A673 (cell line): ENCODE measurements at regions not wholly inside any gene's neighbourhood (a gene's known extent, or its start where the extent isn't known, plus 50 kb on each side); places are given as distances from the start of the nearest gene placed in this dataset.
"Not testable (repeated sequence)": the region's sequence is repeated elsewhere in the genome, so short reads cannot be mapped to it uniquely, and the experiment has no call there.

Experiments
- BruUV-seq: library from RNA; stranded (reverse); fragments of 400-500 nt; replicated peaks from 2 replicates; lab custom pipeline; 2021; lab: Mats Ljungman, UMichigan
- CTCF ChIA-PET: fragments of 300-600 bp; sonication (Branson Sonifier 250); formaldehyde crosslinking; loops from one replicate; lab custom pipeline; 2022; ENCODE audit warnings: antibody characterized with exemption; lab: Charles Lee
- POLR2A ChIA-PET: fragments of 300-600 bp; sonication (Branson Sonifier 250); formaldehyde crosslinking; loops from one replicate; lab custom pipeline; 2022; ENCODE audit warnings: antibody characterized with exemption; ENCODE audit not compliant: low non-redundant PET; lab: Charles Lee
- DNase-seq: peaks from one replicate; pipeline ENCODE4 v3.0.0-alpha.2; 2015; ENCODE audit warnings: low spot score
- H3K27ac ChIP-seq: fragments of 200-600 bp; sonication (generic); 2 replicates; pipeline ENCODE4 v1.5.1; 2016; ENCODE audit warnings: mixed run types, low read depth, mild to moderate bottlenecking, mixed read lengths, antibody characterized with exemption, low read length; ENCODE audit not compliant: poor library complexity, severe bottlenecking
- H3K27me3 ChIP-seq: fragments of 200-600 bp; sonication (generic); replicated peaks from 2 replicates; pipeline ENCODE4 v1.6.1; 2017; ENCODE audit warnings: mixed run types, low read depth, mild to moderate bottlenecking, mixed read lengths, antibody characterized with exemption, low read length; ENCODE audit not compliant: insufficient read depth, poor library complexity
- H3K36me3 ChIP-seq: fragments of 200-600 bp; sonication (generic); 2 replicates; pipeline ENCODE4 v1.6.1; 2016; ENCODE audit warnings: mixed run types, mild to moderate bottlenecking, mixed read lengths, antibody characterized with exemption, low read length; ENCODE audit not compliant: insufficient read depth, poor library complexity, severe bottlenecking
- H3K4me1 ChIP-seq: fragments of 200-600 bp; sonication (generic); 2 replicates; pipeline ENCODE4 v1.6.1; 2017; ENCODE audit warnings: mixed run types, mild to moderate bottlenecking, mixed read lengths, antibody characterized with exemption, low read length; ENCODE audit not compliant: insufficient read depth, poor library complexity, severe bottlenecking
- H3K4me3 ChIP-seq: fragments of 200-600 bp; sonication (generic); 2 replicates; pipeline ENCODE4 v1.5.1; 2016; ENCODE audit warnings: low read depth, mixed run types, mild to moderate bottlenecking, mixed read lengths, low read length; ENCODE audit not compliant: poor library complexity, severe bottlenecking
- H3K9me3 ChIP-seq: fragments of 200-600 bp; sonication (generic); 2 replicates; pipeline ENCODE4 v1.6.1; 2016; ENCODE audit warnings: mixed run types, low read depth, mild to moderate bottlenecking, mixed read lengths, antibody characterized with exemption, low read length; ENCODE audit not compliant: poor library complexity, severe bottlenecking
- EZH2 ChIP-seq: fragments of 200-600 bp; sonication (generic); IDR thresholded peaks from 2 replicates; pipeline ENCODE4 v1.6.1; 2017; ENCODE audit warnings: borderline replicate concordance, low read depth, mild to moderate bottlenecking, mixed read lengths, antibody characterized with exemption, low read length; ENCODE audit not compliant: poor library complexity, severe bottlenecking
- intact Hi-C: fragments of 100-400 bp; cut with micrococcal nuclease; formaldehyde crosslinking; loops from one replicate; pipeline ENCODE4 v1.10.0; 2022; ENCODE audit not compliant: unreplicated experiment
- TF ChIP-seq, protein P1 (sequence below): fragments of 300-800, 200-600 bp; sonication (generic); conservative IDR thresholded peaks from 2 replicates; pipeline ENCODE4 v1.5.1; 2017; ENCODE audit warnings: low read depth, mild to moderate bottlenecking, antibody characterized with exemption, low read length, moderate library complexity, mixed read lengths

GRCh38 chr12:30166006-30166795 is 382.5 kb upstream of the TMTC1 start:
- H3K4me1 ChIP-seq = no peaks in the 10 kb centered on the region
- peaks cover 29% of the 10 kb centered on the region for H3K27me3 ChIP-seq
- no TSS peak for BruUV-seq
- no peak overlapping the region for H3K4me3 ChIP-seq
- peaks cover 3% of the 10 kb centered on the region for H3K9me3 ChIP-seq
- ChIA-PET CTCF (no interaction called here), POLR2A (no interaction called here)
- intact Hi-C loops = no loop called here
- DNase-seq = no peak
- no peak overlapping the region for H3K27ac ChIP-seq
- H3K36me3 ChIP-seq = no peaks in the 10 kb centered on the region
- TF ChIP-seq EZH2 = no peak
- TF ChIP-seq, protein P1, sequence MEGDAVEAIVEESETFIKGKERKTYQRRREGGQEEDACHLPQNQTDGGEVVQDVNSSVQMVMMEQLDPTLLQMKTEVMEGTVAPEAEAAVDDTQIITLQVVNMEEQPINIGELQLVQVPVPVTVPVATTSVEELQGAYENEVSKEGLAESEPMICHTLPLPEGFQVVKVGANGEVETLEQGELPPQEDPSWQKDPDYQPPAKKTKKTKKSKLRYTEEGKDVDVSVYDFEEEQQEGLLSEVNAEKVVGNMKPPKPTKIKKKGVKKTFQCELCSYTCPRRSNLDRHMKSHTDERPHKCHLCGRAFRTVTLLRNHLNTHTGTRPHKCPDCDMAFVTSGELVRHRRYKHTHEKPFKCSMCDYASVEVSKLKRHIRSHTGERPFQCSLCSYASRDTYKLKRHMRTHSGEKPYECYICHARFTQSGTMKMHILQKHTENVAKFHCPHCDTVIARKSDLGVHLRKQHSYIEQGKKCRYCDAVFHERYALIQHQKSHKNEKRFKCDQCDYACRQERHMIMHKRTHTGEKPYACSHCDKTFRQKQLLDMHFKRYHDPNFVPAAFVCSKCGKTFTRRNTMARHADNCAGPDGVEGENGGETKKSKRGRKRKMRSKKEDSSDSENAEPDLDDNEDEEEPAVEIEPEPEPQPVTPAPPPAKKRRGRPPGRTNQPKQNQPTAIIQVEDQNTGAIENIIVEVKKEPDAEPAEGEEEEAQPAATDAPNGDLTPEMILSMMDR = no peak

- no peak for TF ChIP-seq EZH2
- TF ChIP-seq, protein P1 = no peak
- DNase-seq = no peak
- BruUV-seq = no TSS peak
- Histone ChIP-seq H3K27ac (no peak overlapping the region), H3K4me1 (no peaks in the 10 kb centered on the region), H3K9me3 (peaks cover 3% of the 10 kb centered on the region), H3K4me3 (no peak overlapping the region), H3K27me3 (peaks cover 29% of the 10 kb centered on the region), H3K36me3 (no peaks in the 10 kb centered on the region)
- POLR2A ChIA-PET = no interaction called here
- intact Hi-C loops = no loop called here
- CTCF ChIA-PET = no interaction called here
These were observed 380.9 kb upstream of the TMTC1 start for GRCh38 chr12:30164382-30165318.

DNA sequence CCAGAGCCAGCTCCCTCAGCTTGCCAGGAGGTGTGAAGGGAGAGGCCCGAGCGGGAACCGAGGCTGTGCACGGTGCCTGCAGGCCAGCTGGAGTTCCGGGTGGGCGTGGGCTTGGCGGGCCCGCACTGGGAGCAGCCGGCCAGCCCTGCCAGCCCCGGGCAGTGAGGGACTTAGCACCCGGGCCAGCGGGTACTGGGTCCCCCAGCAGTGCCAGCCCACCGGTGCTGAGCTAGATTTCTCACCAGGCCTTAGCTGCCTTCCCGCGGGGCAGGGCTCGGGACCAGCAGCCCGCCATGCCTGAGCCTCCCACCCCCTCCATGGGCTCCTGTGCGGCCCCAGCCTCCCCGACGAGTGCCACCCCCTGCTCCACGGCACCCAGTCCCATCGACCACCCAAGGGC is 373.1 kb upstream of the TMTC1 start:
- H3K4me3 ChIP-seq, H3K4me1 ChIP-seq, BruUV-seq, intact Hi-C loops, DNase-seq, H3K36me3 ChIP-seq, H3K27me3 ChIP-seq, CTCF ChIA-PET, POLR2A ChIA-PET, H3K9me3 ChIP-seq, H3K27ac ChIP-seq: not testable (repeated sequence)
